GM19463 (cell line): ENCODE measurements at regions not wholly inside any gene's neighbourhood (a gene's known extent, or its start where the extent isn't known, plus 50 kb on each side); places are given as distances from the start of the nearest gene placed in this dataset.
A peak's percentile ranks its signal among the peaks of the same experiment; 100 is the strongest.

Source experiments
- ATAC-seq: cut with Tn5 transposase; IDR thresholded peaks from one replicate; pipeline ENCODE4 v1.9.1; 2021; ENCODE audit warnings: mild to moderate bottlenecking, moderate library complexity; ENCODE audit not compliant: unreplicated experiment

- no peak for ATAC-seq
Measured at GRCh38 chr21:16283516-16283915, 553.7 kb downstream of the USP25 start.

DNA sequence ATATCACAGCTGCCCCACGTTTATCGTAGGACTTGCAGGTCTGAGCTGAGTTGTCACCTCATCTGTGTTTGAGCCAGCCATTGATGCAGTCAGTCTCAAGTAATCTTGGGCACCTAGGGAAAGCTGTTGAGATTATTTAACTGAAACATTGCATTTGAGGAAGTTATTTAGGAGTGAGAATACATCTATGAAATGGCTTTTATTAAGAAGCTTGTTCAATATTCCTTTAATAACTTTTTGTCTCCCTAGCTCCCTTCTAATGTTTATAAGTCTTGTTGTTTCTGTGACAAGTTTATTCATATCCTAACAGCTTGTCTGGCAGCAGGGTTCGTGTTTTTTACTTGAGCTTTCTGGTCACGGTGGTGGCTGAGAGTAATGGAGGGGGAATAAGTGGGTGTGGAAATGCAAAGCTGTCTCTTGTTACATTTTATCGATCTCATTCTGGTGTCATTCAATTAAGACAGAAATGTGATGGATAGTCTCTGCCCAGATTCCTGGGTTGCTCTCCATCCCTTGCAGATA is 555.9 kb downstream of the USP25 start:
- ATAC-seq, result no peak

DNA sequence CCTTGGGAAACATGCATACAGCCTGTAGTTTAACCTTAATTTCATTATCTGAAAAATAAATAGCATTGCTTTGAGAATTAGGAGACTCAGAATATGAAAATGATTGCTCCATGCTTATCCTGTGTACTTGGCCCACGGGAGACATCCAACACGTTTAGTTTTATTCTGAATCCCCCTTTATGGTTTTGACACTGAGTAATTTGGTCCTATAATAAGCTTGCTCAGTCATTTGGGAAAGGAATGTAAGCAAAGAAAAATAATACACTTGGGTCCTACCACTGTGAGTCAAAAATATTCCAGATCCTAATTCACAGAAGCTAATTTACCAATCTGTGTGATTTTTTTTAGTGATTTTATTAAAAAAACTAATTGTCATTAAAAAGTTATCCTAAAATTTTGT is 557.3 kb downstream of the USP25 start:
- ATAC-seq, result no peak

DNA sequence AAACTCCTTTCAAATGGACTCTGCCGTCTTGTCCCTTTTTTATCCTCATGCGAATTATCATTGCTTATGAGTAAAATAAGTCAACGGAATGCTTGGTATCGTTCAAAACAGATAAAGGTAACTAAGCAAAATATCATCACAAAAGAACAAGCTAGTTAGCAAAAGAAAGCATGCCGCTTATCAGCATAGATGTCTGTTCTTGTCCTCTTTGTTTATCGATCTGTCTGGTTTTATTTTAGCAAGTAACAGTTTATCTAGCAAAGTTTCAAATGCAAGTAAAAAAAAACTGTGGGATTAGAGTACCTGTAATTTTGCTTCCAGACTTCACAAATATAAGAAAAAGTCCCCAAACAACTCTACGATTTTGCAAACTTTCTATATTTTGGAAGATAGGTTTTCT is 561.5 kb downstream of the USP25 start:
- no peak for ATAC-seq

- no peak for ATAC-seq
Measured at GRCh38 chr21:16294128-16294527, 564.3 kb downstream of the USP25 start.

GRCh38 chr21:16302851-16303282 is 573.1 kb downstream of the USP25 start:
- ATAC-seq, result no peak

DNA sequence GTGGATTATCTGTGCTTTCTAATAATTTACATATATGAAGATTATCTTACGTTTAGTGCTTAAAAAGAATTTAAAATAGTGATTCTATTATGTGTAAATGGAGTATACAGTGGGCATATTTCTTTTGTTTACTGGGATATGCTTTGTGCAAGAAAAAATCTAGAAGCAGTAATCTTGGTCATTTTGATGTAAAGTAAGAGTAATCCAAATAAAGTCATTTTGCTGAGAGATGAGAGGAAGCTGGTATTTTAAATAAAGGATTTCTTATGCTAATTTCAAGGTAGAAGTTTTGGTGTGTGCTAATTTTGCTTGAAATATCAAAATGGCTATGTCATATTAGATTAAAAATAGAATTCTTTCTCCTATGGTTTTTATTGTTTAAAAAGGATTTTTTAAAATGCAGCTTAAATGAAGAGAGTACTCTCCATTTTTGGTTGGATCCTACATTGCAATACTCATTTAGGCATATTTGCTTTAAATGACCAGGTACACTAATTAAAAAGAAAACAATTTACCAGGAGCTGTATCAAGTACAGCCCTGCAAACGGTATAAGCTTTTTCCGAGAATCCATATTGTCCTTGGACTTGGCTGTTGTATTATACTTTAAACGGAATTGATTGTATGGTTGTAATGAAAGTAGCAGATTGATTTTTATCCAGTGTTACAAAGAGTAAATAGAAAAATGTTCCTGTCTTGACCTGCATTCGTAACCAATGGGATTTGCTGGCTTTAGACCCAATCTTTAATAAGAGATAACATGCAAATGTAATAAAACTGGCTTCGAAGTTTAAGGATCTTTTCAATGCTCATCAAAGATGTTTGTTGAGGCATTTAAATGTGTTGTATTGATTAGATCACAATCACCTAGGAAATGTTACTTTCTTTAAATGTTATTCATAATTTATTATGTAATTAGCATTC is 574.7 kb downstream of the USP25 start:
- ATAC-seq, result no peak

DNA sequence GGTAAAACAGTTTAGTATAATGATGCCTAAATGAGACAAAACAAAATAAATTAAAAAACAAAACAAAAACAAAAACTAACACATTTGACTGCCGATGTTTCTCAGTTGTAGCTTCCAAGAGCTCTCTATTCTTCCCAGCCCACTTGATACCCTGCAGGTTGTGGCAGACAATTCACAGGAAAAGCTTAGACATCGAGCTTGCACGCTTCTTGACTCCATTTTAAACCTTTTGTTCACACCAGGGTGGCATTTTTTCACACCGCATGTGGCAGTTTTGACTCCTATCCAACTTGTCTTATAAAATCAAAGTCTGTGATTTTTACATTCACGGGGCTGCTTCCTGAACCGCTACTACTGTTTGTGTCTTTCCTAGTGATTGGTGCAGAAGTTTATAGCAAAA is 575.9 kb downstream of the USP25 start:
- no peak for ATAC-seq

DNA sequence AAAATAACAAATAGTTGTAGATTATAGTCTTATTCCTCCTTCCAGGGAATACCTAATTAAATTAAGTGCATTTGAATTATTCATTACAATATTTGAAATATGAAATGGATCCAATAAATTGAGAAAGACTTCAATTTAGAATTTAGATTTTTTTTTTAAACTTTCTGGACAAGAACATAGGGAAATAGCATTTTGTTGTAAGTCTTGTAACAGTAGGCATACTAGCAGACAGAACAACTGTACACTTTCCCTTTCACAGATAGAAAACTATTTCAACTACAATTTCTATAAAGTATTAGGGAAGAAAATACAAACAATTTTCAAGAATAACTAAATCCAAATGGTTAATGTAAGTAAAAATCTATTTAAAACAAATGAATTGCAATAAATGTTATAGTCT is 577.5 kb downstream of the USP25 start:
- ATAC-seq, result no peak

DNA sequence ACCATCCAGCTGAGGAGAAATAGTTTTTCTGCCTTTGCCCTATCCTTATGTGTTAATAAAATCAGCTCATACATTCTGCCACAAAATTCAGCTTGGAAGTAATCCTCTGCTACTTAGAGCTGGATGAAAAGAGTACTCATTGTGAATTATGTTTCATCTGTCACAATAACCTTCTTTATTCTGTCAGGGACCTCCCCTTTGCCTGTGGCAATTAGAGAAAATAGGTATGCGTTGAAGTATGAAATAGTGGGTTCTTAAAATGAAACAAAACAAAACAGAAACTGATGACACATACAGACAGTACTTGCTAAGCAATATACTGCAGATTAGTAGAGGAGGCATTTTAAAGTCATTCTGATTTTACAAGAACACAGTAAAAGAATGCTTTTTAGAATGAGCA is 578.5 kb downstream of the USP25 start:
- ATAC-seq, result peak; percentile 94

DNA sequence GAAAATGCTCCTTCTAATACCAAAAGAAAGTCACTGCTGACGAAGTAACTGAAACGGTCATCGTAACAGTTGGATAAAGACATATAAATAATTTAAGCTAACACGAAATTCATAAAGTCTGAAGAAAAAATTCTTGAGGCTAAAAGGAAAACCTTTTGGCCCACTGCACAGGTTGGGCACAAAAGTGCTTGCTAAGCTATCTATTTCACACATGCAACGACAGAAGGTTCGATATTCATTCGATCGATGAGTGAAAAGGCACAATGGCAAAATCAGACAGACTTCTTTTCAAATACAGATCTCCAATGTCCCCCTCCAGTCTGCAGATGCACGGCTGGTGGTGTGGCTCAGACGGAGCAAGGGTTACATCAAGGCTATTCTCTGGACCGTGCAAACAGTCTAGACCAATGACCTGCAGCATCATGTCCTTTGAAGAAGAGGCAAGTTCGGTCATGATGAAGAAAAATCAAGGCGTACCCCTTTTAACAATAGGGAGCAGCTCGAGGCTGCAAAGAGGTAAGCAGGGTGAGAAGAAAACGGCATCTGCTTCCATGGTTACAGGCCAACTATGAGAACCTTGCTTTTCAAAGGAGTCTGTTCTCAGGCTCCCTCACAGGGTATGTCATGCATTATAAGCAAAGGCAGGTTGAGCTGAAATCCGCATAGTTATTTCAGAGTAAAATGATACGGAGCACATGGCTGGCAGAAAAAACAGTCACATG is 579.6 kb downstream of the USP25 start:
- ATAC-seq, result no peak

GRCh38 chr21:16310176-16310575 is 580.4 kb downstream of the USP25 start:
- ATAC-seq, result no peak

- ATAC-seq, result no peak
Measured at GRCh38 chr21:16311229-16311628, 581.4 kb downstream of the USP25 start.

DNA sequence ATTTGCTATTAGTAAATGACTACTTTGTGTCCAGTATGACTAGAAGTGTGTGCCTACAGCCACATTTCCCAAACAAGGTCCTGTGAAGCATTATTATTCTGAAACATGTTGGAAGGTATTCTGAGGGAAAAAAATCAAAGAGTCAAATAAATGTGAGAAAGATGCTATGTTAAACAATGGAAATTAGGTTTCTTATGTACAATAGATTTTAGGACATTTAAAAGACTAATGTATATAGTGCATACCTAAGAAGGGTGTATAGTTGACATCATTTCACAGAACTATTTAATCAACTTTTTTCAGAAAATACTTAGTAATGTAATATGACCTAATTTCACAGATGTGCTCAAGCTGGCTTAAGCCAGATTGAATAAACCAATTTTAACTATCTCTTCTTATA is 582.5 kb downstream of the USP25 start:
- no peak for ATAC-seq

- no peak for ATAC-seq
Measured at GRCh38 chr21:16315223-16315622, 585.4 kb downstream of the USP25 start.

DNA sequence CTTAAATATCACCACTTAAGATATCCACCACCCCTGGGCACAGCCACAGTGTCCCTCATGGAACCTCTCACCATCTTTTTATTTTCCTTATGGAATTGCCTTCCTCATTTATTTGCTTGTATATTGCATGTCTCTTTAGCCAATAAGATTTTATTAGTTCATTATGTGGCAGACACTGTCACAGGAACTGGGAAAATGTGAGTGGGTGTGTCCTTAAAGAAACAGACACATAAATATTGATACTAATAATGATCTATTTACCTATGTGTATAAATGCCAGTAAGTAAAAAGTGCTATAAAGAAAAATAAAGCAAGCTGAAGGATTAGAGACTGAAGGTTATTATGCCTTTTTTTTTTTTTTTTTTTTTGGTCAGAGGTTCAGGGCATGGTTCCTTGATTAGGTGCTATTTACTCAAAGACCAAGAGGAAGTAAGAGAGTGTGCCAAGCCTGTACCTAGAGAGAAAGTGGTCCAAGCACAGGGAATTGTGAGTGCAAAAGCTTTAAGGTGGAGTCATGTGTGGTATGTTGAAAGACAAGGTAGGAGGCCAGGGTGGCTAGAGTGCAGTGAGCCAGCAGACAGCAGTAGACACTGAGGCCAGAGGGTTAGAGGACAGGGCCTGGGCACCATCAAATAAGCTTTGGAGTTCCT is 589.0 kb downstream of the USP25 start:
- no peak for ATAC-seq

DNA sequence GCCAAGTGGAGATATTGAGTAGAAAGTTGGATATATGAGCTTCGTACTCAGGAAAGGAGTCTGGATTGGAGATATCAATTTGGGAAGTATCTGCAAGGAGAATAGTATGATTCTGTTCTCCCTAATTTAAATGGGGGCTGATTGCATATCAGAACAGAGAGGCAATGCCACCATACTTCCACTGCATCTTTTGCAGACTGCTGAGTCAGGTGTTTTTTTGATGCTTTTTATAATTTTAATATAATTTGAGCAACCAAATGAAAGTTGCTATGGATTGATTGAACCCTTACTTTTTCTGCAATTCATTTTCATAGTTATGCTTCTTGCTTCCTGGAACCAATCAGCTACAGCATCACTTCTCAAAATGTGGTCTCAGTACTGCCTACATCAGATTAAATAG is 590.3 kb downstream of the USP25 start:
- no peak for ATAC-seq

GRCh38 chr21:16322454-16322853 is 592.7 kb downstream of the USP25 start:
- ATAC-seq, result no peak

GRCh38 chr21:16323596-16323995 is 593.8 kb downstream of the USP25 start:
- no peak for ATAC-seq

DNA sequence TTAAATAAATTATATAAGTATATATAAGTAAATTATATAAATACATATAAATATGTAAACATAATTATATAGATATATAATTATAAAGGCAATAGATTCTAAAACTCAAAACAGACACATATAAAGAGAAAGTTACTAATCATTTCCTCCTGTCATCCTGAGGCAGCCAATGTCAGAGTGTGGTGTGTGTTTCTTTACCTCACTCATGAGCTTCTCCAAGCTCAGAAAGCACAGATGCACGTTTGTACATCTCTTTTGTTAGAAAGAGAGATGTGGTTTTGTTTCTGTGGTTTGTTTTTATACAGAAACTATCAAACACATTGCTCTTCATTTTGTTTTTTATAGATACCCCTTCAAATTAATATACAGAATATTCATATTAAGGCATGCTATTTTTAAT is 594.8 kb downstream of the USP25 start:
- ATAC-seq, result no peak
